Nephron progenitor cell (in vitro differentiated cells): ENCODE measurements at regions not wholly inside any gene's neighbourhood (a gene's known extent, or its start where the extent isn't known, plus 50 kb on each side); places are given as distances from the start of the nearest gene placed in this dataset.

ENCODE experiments used
- DNase-seq: peaks from one replicate; pipeline ENCODE4 v3.0.0; 2021
- H3K27ac Mint-ChIP-seq: 2 replicates; pipeline ENCODE4 v1.8.0; 2021; ENCODE audit warnings: mild to moderate bottlenecking, moderate library complexity, mixed read lengths
- H3K27me3 Mint-ChIP-seq: 2 replicates; pipeline ENCODE4 v1.8.0; 2021; ENCODE audit warnings: mild to moderate bottlenecking, low read depth, mixed read lengths; ENCODE audit not compliant: poor library complexity
- H3K36me3 Mint-ChIP-seq: 2 replicates; pipeline ENCODE4 v1.8.0; 2021; ENCODE audit warnings: low read depth, mixed read lengths
- H3K4me1 Mint-ChIP-seq: 2 replicates; pipeline ENCODE4 v1.8.0; 2021; ENCODE audit warnings: mixed read lengths
- H3K4me3 Mint-ChIP-seq: 2 replicates; pipeline ENCODE4 v1.8.0; 2021; ENCODE audit warnings: mild to moderate bottlenecking, moderate library complexity, mixed read lengths
- H3K9me3 Mint-ChIP-seq: 2 replicates; pipeline ENCODE4 v1.8.0; 2021; ENCODE audit warnings: mild to moderate bottlenecking, moderate library complexity, mixed read lengths
- TF ChIP-seq, protein P1 (sequence below): fragments of 200-600 bp; sonication (generic); IDR thresholded peaks from 2 replicates; pipeline ENCODE4 v1.5.0; 2021; ENCODE audit warnings: antibody characterized with exemption

DNA sequence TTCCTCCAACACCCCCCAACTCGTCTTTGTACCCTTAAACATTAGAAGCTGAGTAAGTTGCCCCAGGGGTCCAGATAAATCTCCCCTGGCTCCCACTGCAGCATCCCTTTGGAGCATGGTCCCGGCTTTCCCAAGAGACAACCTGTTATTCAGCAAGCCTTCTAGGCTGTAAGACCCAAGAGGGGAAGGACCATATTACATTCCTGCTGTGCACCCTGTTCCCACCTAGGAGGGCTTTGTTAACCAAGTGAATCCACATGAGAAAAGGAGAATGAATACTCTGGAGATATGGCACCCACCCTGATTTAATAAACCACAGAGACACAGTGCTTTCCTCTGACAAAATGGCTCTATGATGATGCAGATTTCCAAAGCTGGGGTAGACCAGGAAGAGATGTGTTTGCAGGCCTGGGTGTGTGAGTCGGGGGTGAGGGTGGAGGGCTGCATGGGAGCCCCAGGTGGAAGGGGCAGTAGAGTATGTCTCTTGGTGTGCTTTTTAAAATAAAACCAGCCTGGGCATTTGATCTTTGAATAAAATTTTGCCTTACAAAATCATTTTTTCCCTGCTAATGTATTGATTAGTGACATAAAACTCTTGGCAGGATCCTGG lies 325.2 kb downstream of the DRD1 start:
- peaks cover 32% of the 10 kb centered on the region for H3K27me3 Mint-ChIP-seq

DNA sequence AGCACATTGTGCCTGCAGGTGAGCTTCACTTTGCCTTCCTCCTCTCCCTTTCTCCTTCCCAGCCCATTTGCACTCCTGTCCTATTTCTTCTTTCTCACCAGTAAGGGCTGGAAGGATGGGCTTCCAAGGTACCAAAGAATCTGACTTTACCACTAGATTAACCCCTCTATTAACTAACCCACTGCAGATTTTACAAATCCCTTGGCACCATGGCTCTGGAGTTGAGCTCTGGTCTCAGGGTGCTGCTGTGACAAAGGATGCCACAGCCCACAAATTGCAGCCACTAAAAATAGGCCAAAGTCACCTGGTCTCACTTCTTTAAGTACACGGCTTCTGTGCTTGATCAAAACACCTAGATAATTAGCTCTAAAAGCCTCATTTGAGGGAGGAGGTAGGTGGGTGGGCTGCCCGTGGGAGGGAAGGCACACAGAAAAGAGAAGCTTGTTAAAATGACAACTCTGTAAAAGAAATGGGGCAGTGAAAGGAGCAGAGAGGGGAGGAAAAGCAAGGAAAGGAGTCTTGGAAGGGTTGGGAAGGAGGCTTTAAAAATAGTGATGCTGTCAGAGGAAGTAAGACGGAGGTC lies 327.4 kb downstream of the DRD1 start:
- H3K27me3 Mint-ChIP-seq = peaks cover 40% of the 10 kb centered on the region
- H3K4me1 Mint-ChIP-seq = peaks cover 10% of the 10 kb centered on the region
- no peak overlapping the region for H3K27ac Mint-ChIP-seq
- DNase-seq = no peak
- peaks cover 11% of the 10 kb centered on the region for H3K9me3 Mint-ChIP-seq
- H3K4me3 Mint-ChIP-seq = no peak overlapping the region
- no peaks in the 10 kb centered on the region for H3K36me3 Mint-ChIP-seq
- TF ChIP-seq, protein P1, sequence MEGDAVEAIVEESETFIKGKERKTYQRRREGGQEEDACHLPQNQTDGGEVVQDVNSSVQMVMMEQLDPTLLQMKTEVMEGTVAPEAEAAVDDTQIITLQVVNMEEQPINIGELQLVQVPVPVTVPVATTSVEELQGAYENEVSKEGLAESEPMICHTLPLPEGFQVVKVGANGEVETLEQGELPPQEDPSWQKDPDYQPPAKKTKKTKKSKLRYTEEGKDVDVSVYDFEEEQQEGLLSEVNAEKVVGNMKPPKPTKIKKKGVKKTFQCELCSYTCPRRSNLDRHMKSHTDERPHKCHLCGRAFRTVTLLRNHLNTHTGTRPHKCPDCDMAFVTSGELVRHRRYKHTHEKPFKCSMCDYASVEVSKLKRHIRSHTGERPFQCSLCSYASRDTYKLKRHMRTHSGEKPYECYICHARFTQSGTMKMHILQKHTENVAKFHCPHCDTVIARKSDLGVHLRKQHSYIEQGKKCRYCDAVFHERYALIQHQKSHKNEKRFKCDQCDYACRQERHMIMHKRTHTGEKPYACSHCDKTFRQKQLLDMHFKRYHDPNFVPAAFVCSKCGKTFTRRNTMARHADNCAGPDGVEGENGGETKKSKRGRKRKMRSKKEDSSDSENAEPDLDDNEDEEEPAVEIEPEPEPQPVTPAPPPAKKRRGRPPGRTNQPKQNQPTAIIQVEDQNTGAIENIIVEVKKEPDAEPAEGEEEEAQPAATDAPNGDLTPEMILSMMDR = no peak

More for the DNA sequence above, 325.2 kb downstream of the DRD1 start:
- peaks cover 10% of the 10 kb centered on the region for H3K4me1 Mint-ChIP-seq
- H3K27ac Mint-ChIP-seq = no peak overlapping the region
- no peak for DNase-seq
- peaks cover 11% of the 10 kb centered on the region for H3K9me3 Mint-ChIP-seq
- no peaks in the 10 kb centered on the region for H3K36me3 Mint-ChIP-seq
- H3K4me3 Mint-ChIP-seq = no peak overlapping the region
- TF ChIP-seq, protein P1 = no peak

DNA sequence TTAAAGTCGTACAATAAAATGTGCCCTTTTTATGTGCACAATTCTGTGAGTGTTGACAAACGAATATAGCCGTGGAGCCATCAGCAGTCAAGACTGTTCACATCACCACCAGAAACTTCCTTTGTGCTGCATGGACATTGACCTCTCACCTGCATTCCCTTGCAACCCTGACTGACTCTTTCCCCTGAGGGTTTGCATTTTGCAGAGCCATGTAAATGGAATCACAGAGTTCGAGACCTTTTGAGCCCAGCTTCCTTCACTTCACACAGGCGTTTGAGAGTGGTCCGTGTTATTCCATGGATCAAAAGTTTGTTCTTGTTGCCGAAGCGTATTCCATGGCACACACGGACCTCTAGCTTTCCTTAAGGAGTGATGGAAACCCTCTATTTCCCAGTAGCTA lies 328.2 kb downstream of the DRD1 start:
- Mint-ChIP-seq H3K9me3 (peaks cover 8% of the 10 kb centered on the region), H3K36me3 (no peaks in the 10 kb centered on the region), H3K4me1 (peaks cover 10% of the 10 kb centered on the region), H3K27me3 (peaks cover 37% of the 10 kb centered on the region), H3K4me3 (no peak overlapping the region), H3K27ac (no peak overlapping the region)
- DNase-seq = no peak
- TF ChIP-seq, protein P1 = no peak

DNA sequence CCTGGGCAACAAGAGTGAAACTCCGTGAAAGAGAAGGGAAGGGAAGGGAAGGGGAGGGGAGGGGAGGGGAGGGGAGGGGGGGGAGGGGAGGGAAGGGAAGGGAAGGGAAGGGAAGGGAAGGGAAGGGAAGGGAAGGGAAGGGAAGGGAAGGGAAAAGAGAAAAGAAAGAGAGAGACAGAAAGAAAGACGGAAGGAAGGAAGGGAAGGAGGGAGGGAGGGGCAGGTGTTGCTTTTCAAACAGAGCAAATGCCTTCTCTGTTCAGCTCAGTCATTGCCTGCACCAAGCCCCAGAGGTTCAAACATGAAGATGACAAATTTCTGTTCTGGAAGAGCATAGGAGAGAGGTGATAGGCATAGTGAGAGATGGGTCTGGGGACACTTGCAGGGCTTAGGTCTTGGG lies 330.0 kb downstream of the DRD1 start:
- Mint-ChIP-seq H3K27ac (no peak overlapping the region), H3K9me3 (peaks cover 13% of the 10 kb centered on the region), H3K4me1 (peaks cover 10% of the 10 kb centered on the region), H3K4me3 (no peak overlapping the region), H3K36me3 (no peaks in the 10 kb centered on the region), H3K27me3 (peaks cover 36% of the 10 kb centered on the region)
- DNase-seq = no peak
- TF ChIP-seq, protein P1 = no peak

DNA sequence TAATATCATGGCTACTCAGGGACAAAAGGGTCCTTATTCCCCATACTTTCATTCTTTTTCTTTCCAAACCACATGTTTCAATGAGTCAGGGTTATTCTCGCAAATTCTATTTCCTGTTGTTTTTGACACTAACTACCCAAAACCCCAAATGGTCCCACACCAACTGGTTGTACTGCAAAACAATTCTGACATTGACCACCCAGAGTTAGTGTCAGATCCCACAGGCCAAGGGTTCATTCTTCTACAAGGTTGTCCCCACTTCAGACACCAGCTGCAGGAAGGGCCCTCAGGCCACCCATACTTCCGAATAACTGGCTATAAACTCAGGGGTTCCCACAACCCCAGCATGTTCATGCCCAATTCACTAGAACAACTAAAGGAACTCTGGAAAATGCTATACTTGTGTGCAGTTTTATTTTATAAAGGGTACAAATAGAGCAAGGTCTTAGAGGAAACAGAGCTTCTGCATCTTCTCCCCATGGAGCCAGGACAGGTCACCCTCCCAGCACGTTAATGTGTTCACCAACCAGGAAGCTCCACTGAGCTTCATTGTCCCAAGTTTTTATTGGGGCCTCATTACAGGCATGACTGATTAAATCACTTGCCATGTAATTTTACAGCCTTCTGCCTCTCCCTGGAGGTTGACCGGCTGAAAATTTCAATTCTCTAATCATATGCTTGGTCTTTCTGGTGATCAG lies 334.8 kb downstream of the DRD1 start:
- H3K27ac Mint-ChIP-seq = no peak overlapping the region
- DNase-seq = no peak
- H3K4me1 Mint-ChIP-seq = peaks cover 5% of the 10 kb centered on the region
- H3K9me3 Mint-ChIP-seq = peaks cover 20% of the 10 kb centered on the region
- TF ChIP-seq, protein P1 = no peak
- H3K27me3 Mint-ChIP-seq = peaks cover 32% of the 10 kb centered on the region
- no peak overlapping the region for H3K4me3 Mint-ChIP-seq
- H3K36me3 Mint-ChIP-seq = no peaks in the 10 kb centered on the region
